Eye (tissue), 1 donor: ENCODE measurements at regions not wholly inside any gene's neighbourhood (a gene's known extent, or its start where the extent isn't known, plus 50 kb on each side); places are given as distances from the start of the nearest gene placed in this dataset.

Experiments
- DNase-seq: peaks from one replicate; pipeline ENCODE4 v3.0.0-alpha.2; 2015

- peak; percentile 47 for DNase-seq
These were observed 270.2 kb upstream of the RAB6C start for GRCh38 chr2:129709001-129709955.

GRCh38 chr2:129709956-129710598 lies 269.4 kb upstream of the RAB6C start:
- DNase-seq: no peak

GRCh38 chr2:129710670-129711495 lies 268.6 kb upstream of the RAB6C start:
- DNase-seq: peak; percentile 52

- DNase-seq: peak; percentile 61
These were observed 267.4 kb upstream of the RAB6C start for GRCh38 chr2:129711816-129712675.

GRCh38 chr2:129712676-129712985 lies 266.8 kb upstream of the RAB6C start:
- peak; percentile 34 for DNase-seq

- DNase-seq: no peak
These were observed 266.1 kb upstream of the RAB6C start for GRCh38 chr2:129713337-129713736.

GRCh38 chr2:129716781-129717559 lies 262.5 kb upstream of the RAB6C start:
- no peak for DNase-seq

- DNase-seq: peak; percentile 29
These were observed 261.8 kb upstream of the RAB6C start for GRCh38 chr2:129717560-129718130.

GRCh38 chr2:129719335-129719734 lies 260.1 kb upstream of the RAB6C start:
- DNase-seq: no peak

- no peak for DNase-seq
These were observed 259.1 kb upstream of the RAB6C start for GRCh38 chr2:129720360-129720759.

GRCh38 chr2:129720761-129721160 lies 258.7 kb upstream of the RAB6C start:
- no peak for DNase-seq

GRCh38 chr2:129721236-129721635 lies 258.2 kb upstream of the RAB6C start:
- DNase-seq: no peak

- no peak for DNase-seq
These were observed 257.6 kb upstream of the RAB6C start for GRCh38 chr2:129721846-129722245.

- peak; percentile 33 for DNase-seq
These were observed 257.0 kb upstream of the RAB6C start for GRCh38 chr2:129722306-129723019.

- no peak for DNase-seq
These were observed 256.0 kb upstream of the RAB6C start for GRCh38 chr2:129723277-129724020.

GRCh38 chr2:129724021-129724757 lies 255.3 kb upstream of the RAB6C start:
- DNase-seq: no peak

GRCh38 chr2:129726216-129726615 lies 253.2 kb upstream of the RAB6C start:
- no peak for DNase-seq

GRCh38 chr2:129727286-129727685 lies 252.2 kb upstream of the RAB6C start:
- no peak for DNase-seq
